K562 (cell line): ENCODE measurements at regions not wholly inside any gene's neighbourhood (a gene's known extent, or its start where the extent isn't known, plus 50 kb on each side); places are given as distances from the start of the nearest gene placed in this dataset.

Experiments used
- ATAC-seq: fragments of 200-7000 bp; cut with Tn5 transposase; 3 replicates; pipeline ENCODE4 v1.9.1; 2020; ENCODE audit warnings: moderate library complexity
- BruUV-seq: library from RNA; stranded (reverse); fragments of 400-500 nt; replicated peaks from 2 replicates; lab custom pipeline; 2021; lab: Mats Ljungman, UMichigan
- CTCF ChIA-PET: fragments of 300-600 bp; formaldehyde crosslinking; extraction: SDS; loops from one replicate; lab custom pipeline; 2021; ENCODE audit warnings: low intra/inter-chr PET ratio; lab: Yijun Ruan, JAX
- POLR2A ChIA-PET: fragments of 300-600, 350-650 bp; sonication (Branson Sonifier 250); formaldehyde crosslinking; extraction: SDS; loops from one replicate; lab custom pipeline; 2021; ENCODE audit warnings: antibody characterized with exemption, inconsistent platforms; lab: Yijun Ruan, JAX
- DNase-seq, 4 experiments: peaks; one replicate each; pipeline versions ENCODE4 v3.0.0 to v3.0.0-alpha.2; 2011 to 2018; ENCODE audit warnings: low spot score in 3 of 4, mixed read lengths in 3 of 4; ENCODE audit errors: extremely low read depth in 1 of 4
- FAIRE-seq: peaks from 2 replicates; lab custom pipeline; 2011; peaks lifted over from hg19 to GRCh38; lab: Jason Lieb, UNC
- H2AFZ ChIP-seq: 2 replicates; pipeline ENCODE4 v1.6.0; 2011; ENCODE audit warnings: low read depth, low read length, control low read depth, inconsistent platforms
- H3K27ac ChIP-seq: fragments of 200-600 bp; 3 replicates; pipeline ENCODE4 v1.8.0; 2011; ENCODE audit warnings: low read depth, mild to moderate bottlenecking, control low read depth, inconsistent platforms, low read length, moderate library complexity, mixed read lengths; ENCODE audit errors: extremely low read depth
- H3K27me3 ChIP-seq, 2 experiments: fragments of 300-600 bp in 1 of 2; 2 replicates in 1 of 2; 3 replicates in 1 of 2; pipeline versions ENCODE4 v1.6.0 to v1.8.0; 2011; ENCODE audit warnings: inconsistent platforms in 2 of 2, low read length in 2 of 2, mild to moderate bottlenecking in 1 of 2, mixed read lengths in 1 of 2, moderate library complexity in 1 of 2; ENCODE audit not compliant: control insufficient read depth in 2 of 2, insufficient read depth in 2 of 2
- H3K36me3 ChIP-seq: fragments of 300-600 bp; 3 replicates; pipeline ENCODE4 v1.8.0; 2011; ENCODE audit warnings: mild to moderate bottlenecking, low read length, inconsistent platforms; ENCODE audit not compliant: control insufficient read depth, insufficient read depth
- H3K4me1 ChIP-seq, 2 experiments: fragments of 200-600 bp in 1 of 2; replicated peaks in 1 of 2; 2 replicates in 1 of 2; 3 replicates in 1 of 2; pipeline versions ENCODE4 v1.5.1 to v1.8.0; 2011; ENCODE audit warnings: inconsistent platforms in 2 of 2, low read length in 2 of 2, mild to moderate bottlenecking in 1 of 2, mixed read lengths in 1 of 2, moderate library complexity in 1 of 2; ENCODE audit not compliant: control insufficient read depth in 2 of 2, insufficient read depth in 2 of 2
- H3K4me2 ChIP-seq: 2 replicates; pipeline ENCODE4 v1.6.1; 2011; ENCODE audit warnings: low read length, control low read depth, inconsistent platforms, mixed read lengths; ENCODE audit not compliant: insufficient read depth
- H3K4me3 ChIP-seq: fragments of 200-600 bp; sonication (generic), shearing (Covaris generic); 2 replicates; pipeline ENCODE4 v1.5.1; 2016; ENCODE audit warnings: control low read depth, inconsistent platforms
- H3K79me2 ChIP-seq: fragments of 200-600 bp; 3 replicates; pipeline ENCODE4 v1.8.0; 2011; ENCODE audit warnings: low read length, inconsistent platforms; ENCODE audit not compliant: control insufficient read depth, insufficient read depth
- H3K9ac ChIP-seq, 2 experiments: 2 replicates each; pipeline versions ENCODE4 v1.6.0 to v1.6.1; 2011; ENCODE audit warnings: low read depth in 2 of 2, low read length in 2 of 2, control low read depth in 1 of 2, inconsistent platforms in 1 of 2, mild to moderate bottlenecking in 1 of 2, mixed read lengths in 1 of 2; ENCODE audit not compliant: insufficient read depth in 1 of 2
- H3K9me1 ChIP-seq: one replicate; pipeline ENCODE4 v1.6.0; 2011; ENCODE audit warnings: inconsistent platforms, mild to moderate bottlenecking, low read length, moderate library complexity; ENCODE audit not compliant: control insufficient read depth, insufficient read depth
- H3K9me3 ChIP-seq: replicated peaks from 2 replicates; pipeline ENCODE4 v1.5.1; 2011; ENCODE audit warnings: low read depth, low read length, inconsistent platforms; ENCODE audit not compliant: control insufficient read depth, insufficient read depth
- H4K20me1 ChIP-seq: replicated peaks from 2 replicates; pipeline ENCODE4 v1.6.1; 2011; ENCODE audit warnings: low read length, inconsistent platforms, mixed read lengths; ENCODE audit not compliant: control insufficient read depth, insufficient read depth
- BDP1 ChIP-seq: IDR thresholded peaks from 3 replicates; pipeline ENCODE4 v1.6.1; 2011; ENCODE audit not compliant: insufficient read length, insufficient read depth
- C11orf30 ChIP-seq: fragments of 450-650 bp; IDR thresholded peaks from 2 replicates; pipeline ENCODE4 v1.6.1; 2016; ENCODE audit warnings: low read depth, mild to moderate bottlenecking
- CREB1 ChIP-seq, 2 experiments: sonication (generic) in 1 of 2; formaldehyde crosslinking in 1 of 2; IDR thresholded peaks; 2 replicates each; pipeline versions ENCODE4 v1.6.1 to v1.8.0; 2012 to 2022; ENCODE audit warnings: inconsistent platforms in 1 of 2, mild to moderate bottlenecking in 1 of 2, missing genetic modification reagents in 1 of 2, moderate library complexity in 1 of 2
- FOXO4 ChIP-seq: fragments of 450-650 bp; formaldehyde crosslinking; IDR thresholded peaks from 2 replicates; pipeline ENCODE4 v1.4.0; 2020; ENCODE audit warnings: mild to moderate bottlenecking, moderate library complexity
- WGBS: fragments of 100-300 bp; shearing (Covaris generic); methylation state at CpG from one replicate; pipeline ENCODE4 v1.1.6; 2016; ENCODE audit warnings: low coverage, mixed read lengths; ENCODE audit not compliant: insufficient coverage; ENCODE audit errors: missing lambda C conversion rate; 5-methylcytosine and 5-hydroxymethylcytosine counted together
- in situ Hi-C: fragments of 300-500 bp; cut with MboI; formaldehyde crosslinking; loops from 4 replicates; pipeline ENCODE4 v1.15.0; 2018; ENCODE audit warnings: inconsistent platforms, mixed read lengths
- intact Hi-C: fragments of 100-400 bp; cut with micrococcal nuclease; formaldehyde crosslinking; loops from 2 replicates; pipeline ENCODE4 v1.14.2; 2022

GRCh38 chr12:89941436-89941835, 232.8 kb upstream of the ATP2B1 start:
- no peak for FAIRE-seq
- in situ Hi-C loops (no loop called here), intact Hi-C loops (no loop called here)
- no peaks in the 10 kb centered on the region for H3K27me3 ChIP-seq
- no peaks in the 10 kb centered on the region for H4K20me1 ChIP-seq
- CTCF ChIA-PET = no interaction called here
- 3% methylated on average over 2 of the region's 2 CpGs for WGBS
- no peak overlapping the region for H3K9ac ChIP-seq
- no peaks in the 10 kb centered on the region for H3K36me3 ChIP-seq
- POLR2A ChIA-PET = interaction anchor here (0.5 kb wide), 1 partner anchor 316 kb away, joined by 3 read pairs; no protein-coding TSS in a partner anchor
- no peaks in the 10 kb centered on the region for H3K79me2 ChIP-seq
- H3K9me3 ChIP-seq = no peaks in the 10 kb centered on the region
- H3K9me1 ChIP-seq = no peaks in the 10 kb centered on the region
- H3K4me2 ChIP-seq = no peak overlapping the region
- no peak overlapping the region for H2AFZ ChIP-seq
- H3K4me3 ChIP-seq = no peak overlapping the region
- no peak for TF ChIP-seq FOXO4 (CRISPR knock-in tag)
- no peak for TF ChIP-seq BDP1
- no peak for TF ChIP-seq CREB1 (IDR thresholded peaks at IDR 0.05)
- no peak for TF ChIP-seq CREB1 (CRISPR knock-in tag; IDR thresholded peaks at IDR 0.05)
- no peak for TF ChIP-seq C11orf30
- TF ChIP-seq, all 486 proteins: peak for 0
- Histone ChIP-seq H3K4me1 (no peaks in the 10 kb centered on the region), H3K27ac (no peak overlapping the region)
- ATAC-seq (no peak), DNase-seq (no peak)
- no TSS peak for BruUV-seq
